HG02678 (cell line): ENCODE measurements at regions not wholly inside any gene's neighbourhood (a gene's known extent, or its start where the extent isn't known, plus 50 kb on each side); places are given as distances from the start of the nearest gene placed in this dataset.
"Not testable (repeated sequence)": the region's sequence is repeated elsewhere in the genome, so short reads cannot be mapped to it uniquely, and the experiment has no call there.

Source experiments
- ATAC-seq: cut with Tn5 transposase; IDR thresholded peaks from one replicate; pipeline ENCODE4 v1.9.1; 2021; ENCODE audit warnings: mild to moderate bottlenecking, moderate library complexity; ENCODE audit not compliant: unreplicated experiment

DNA sequence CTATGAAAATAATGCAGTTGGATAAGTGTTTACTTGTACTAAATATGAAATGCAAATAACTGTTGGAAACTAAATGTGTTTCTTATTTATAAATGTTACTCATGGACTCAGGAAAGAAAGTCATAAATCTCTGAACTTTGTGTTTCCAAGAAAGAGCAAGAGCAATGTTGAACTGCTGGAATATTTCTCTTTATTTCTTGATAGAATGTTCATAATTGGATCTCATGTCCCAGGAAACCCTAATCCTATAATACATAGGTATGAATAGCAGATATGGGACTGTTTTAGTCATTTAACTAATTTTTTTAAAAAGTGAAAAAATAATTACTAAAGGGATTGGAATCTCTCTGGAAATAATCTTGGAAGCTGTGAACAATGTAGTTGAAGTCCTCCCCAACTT lies 245.0 kb upstream of the ACTBL2 start:
- ATAC-seq, result no peak

DNA sequence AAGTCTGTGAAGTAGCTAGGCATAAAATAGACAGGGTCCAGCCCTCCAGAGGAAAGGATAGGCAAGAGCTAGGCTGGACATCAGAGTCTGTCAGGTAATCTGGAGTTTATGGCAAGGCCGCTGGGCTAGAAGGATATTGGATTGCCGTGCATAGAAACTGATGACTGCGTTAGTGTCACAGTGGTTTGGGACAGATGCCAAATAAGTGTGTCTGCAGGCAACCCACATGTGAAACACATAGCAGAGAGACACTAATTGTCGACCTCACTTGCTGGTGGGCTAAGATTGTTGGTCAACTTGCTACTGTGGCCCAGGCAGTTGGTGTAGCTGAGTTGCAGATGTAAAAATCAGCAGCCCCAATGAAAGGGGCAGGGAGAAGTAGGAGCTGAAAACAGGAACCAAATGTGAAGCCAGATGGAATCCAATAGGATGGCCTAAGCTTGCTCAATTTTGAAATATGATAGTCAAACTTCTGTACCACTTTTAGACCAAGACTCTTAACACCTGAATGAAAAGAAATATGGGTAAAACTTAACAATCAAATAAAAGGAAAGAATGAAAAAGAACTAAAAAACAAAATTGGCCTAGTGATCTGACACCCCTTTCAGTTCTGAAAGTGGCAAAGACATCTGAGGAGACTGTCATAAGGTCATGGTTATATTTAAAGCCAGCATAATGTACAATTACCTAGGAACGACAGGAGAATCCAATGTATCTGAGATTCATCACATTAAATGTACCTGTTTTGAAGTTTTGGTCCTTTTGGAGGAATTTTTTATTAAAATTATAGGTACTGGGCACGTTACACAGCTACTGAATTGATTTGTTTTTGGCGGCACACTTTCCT lies 243.3 kb upstream of the ACTBL2 start:
- ATAC-seq, result no peak

DNA sequence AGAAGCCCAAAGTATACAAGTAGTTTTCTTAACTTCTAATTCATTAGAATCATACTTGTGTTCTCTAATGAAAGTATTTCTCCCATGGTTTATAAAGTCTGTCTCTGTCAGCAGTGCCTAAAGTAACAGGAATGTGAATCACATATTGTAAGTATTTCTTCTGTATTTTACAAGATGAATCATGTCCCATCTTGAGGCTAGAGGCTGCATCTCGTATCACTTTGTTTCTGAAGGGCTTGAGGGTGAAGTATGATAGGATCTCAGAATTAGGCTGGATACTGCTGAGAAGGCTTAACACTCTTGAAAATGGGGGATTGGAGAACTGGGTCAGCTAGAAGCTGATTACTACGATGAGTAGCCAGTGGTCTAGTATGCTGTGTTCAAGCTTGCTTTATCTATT lies 242.2 kb upstream of the ACTBL2 start:
- ATAC-seq, result no peak

DNA sequence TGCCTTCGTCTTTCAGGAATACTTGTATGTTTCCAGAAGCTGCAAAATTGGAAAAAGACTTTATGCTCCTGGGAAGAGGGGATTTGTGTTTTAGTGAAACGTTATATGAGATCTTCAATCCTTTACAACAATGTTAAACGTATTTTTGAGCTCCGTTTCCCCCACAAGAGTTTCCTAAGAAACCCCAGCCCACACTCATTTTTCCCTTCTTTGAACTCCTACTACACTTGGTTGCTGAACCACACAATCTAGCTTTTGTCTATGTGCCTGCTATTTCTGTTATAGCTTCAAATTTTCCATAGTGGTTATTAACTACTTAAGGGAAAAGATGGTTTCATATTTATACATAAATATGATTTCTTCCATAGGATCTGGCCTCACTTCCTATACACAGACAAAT lies 238.6 kb upstream of the ACTBL2 start:
- ATAC-seq, result no peak

DNA sequence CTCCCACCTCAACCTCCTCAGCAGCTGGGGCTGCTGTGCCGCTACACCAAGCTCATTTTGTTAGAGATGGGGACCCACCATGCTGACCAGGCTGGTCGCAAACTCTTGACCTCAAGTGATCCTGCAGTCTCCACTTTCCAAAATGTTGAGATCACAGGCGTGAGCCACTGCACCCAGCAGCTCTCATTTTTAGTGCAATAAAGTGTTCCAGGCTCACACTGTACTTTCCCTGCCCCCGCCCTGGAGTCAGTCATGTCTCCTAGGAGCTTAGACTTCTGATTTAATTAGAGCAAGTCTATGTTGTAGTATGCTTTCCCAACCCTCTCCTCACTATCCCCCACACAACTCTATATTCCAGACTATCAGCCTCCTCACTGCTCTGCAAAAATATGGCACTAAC lies 238.0 kb upstream of the ACTBL2 start:
- no peak for ATAC-seq

DNA sequence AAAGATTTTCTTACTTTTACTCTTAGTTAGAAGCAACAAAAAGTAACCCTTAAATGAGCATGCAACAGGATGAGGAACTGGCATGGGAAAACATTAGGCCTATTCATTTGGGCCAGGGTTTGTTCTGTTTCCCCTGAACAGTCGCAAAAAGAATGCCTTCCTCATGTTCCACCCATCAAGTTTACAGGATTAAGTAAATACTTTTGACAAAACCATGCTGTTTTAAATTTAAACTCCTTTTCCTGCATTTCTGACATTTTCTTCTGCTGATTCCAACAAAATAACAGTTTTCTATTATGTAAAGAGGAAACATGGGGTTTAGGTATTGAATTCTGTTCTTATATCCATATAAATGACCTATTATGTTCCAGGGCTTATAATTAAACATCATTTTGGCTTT lies 236.6 kb upstream of the ACTBL2 start:
- ATAC-seq, result no peak

DNA sequence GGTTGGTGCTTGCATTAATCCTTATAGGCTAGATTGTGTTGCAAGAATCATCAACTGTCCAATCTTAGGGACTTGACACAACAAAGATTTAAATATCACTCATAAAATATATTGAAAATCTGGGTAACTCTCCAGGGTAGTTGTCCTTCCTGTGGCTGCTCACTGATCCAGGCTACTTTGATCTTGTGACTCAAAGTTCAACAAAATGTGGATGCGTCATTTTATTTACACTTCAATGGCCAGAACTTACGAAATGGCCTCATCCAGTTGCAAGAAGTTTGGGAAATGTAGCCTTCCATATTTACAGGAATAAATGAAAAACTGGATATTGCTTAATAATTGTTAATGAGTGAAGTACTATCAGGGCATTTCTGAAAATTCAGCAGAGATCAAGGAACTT lies 235.5 kb upstream of the ACTBL2 start:
- no peak for ATAC-seq

DNA sequence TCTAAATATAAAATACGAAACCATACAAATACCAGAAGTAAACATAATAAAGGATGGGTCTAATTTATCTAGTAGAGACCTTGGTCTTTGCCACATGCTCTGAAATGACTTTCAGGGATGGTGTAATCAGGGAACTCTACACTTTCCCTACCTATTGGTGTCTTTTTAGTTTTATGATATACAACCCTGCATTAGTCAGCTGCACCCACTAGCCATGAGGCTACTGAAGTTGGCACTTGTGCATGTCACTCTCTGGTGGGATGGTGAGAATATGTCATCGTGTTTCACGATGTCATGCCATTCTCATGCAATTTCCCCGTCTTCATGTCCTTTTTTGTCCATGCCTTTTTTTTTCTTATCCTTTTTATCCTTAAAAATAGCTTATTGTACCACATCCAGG lies 234.9 kb upstream of the ACTBL2 start:
- ATAC-seq, result no peak

DNA sequence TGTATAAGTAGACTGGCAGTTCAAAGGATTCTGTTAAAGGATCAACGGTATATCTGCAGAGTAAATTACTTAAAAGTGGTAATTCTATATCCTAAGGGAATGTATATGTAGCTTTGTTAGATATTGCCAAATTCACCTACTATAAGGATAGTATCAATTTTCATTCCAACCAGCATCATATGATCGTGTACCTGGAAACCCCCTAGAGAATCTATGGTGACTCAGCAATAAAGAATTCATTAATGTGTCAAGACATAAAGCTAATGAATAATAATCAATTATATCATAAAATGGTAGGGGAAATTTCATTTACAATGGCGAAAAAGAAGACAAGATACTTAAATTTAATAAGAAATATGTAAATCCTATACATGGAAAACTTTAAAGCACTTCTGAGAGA lies 234.1 kb upstream of the ACTBL2 start:
- no peak for ATAC-seq

DNA sequence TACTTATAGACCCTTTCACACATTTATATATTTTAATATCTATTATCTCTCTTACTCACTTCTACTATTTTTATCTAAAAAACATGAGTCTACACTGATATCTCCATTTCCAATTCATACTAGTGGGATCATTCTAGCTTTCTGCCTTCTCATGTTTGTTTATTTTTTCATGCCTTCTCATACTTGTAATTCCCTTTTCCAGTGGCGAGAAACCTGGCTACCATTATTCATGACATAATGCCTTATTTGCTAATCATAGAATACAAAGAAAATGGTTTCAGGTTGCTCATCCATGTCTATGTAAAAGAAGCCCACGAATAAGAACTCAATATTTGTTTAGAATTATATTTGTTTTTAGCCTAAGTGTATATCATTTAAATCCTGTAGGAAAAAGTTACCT lies 232.7 kb upstream of the ACTBL2 start:
- ATAC-seq, result no peak

DNA sequence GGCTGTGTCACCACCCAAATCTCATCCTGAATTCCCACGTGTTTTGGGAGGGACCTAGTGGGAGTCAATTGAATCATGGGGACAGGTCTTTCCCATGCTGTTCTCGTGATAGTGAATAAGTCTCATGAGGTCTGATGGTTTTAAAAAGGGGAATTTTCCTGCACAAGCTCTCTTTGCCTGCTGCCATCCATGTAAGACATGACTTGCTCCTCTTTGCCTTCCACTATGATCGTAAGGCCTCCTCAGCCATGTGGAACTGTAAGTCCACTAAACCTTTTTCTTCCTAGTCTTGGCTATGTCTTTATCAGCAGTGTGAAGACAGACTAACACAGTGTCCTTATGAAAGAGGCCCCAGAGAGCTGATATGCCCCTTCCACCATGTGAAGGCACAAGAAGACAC lies 230.9 kb upstream of the ACTBL2 start:
- ATAC-seq, result not testable (repeated sequence)

DNA sequence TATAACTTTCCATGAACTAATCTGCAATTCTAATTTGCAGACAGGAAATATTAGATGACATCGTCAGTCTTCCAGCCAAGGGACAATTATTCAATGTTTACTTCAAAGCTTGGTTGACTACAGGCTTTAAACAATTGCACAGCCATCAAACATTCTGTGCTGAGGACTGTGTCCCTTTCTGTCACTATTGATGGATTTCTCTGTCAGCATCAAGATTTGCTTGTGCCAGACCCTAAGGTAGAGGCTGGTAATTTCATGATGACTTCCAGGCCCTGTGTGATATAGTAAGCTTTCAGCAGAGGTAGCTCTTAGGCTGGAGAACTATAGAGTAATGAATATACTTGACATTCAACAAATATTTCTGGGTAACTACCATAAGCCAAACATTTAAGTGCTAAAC lies 229.3 kb upstream of the ACTBL2 start:
- no peak for ATAC-seq

DNA sequence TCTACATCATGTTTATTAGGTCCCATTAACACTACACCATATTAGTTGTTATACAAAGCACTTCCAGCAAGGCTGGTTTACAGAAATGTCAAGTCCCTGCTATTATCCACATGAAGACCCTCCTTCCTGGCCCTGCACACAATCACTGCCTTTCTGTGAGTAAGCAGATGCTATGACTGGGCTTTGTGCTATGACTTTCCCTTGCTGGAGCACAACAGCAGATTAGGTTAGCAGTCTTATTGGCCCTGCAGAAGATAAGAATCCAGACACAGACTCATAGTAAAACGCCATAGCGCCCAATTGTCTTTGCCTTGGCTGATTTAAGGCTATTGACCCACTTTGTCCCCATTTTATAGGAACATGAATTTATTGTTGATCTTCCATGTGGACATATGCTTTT lies 228.9 kb upstream of the ACTBL2 start:
- ATAC-seq, result no peak

DNA sequence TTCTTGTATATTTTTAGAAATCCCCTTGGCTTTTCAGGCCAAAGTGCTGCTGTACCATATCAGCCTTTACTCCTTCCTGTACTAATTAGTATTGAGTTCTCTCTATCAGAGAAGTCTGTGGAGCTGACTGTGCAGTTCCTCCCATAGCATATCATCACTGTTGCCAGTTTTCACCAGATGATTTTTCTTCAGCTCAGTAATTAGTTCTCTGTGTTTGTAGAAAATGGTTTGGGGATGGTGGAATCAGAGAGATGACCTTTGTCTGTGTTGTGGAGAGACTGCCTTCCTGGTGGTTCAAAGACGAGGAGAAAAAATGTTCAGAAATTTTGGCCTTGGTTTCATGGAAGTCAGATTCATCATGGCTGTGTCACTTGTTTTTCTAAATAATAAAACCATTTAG lies 227.5 kb upstream of the ACTBL2 start:
- no peak for ATAC-seq

DNA sequence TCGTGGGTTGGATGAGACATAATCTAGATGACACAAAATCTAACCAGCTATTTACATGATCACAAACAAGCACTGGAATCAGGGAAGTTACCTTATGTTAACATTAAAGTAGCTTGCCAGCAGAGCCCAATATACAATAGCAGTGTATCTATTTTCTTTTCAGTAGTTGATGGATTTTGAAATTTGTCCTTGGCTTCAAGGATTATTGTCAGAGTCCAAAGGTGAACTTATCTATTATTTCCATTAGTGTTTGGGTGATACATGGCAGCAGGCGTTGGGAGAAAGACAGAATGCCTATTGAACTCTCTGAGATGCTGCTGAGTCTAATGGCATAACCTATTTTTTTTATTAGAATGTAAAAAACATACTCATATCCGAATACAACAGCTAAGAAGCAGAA lies 223.2 kb upstream of the ACTBL2 start:
- ATAC-seq, result no peak

DNA sequence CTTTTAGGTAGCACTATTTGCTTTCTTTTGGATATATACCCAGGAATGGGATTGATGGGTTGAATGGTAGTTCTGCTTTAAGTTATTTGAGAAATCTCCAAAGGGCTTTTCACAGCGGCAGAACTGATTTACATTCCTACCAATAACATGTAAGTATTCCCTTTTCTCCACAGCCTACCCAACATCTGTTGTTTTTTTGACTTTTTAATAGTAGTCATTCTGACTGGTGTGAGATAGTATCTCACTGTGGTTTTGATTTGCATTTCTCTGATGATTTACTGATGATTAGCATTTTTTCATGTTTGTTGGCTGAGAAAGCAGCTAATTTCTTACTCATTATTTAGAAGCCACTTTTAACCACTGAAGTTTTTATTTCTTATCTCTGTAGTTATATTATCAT lies 221.1 kb upstream of the ACTBL2 start:
- no peak for ATAC-seq

DNA sequence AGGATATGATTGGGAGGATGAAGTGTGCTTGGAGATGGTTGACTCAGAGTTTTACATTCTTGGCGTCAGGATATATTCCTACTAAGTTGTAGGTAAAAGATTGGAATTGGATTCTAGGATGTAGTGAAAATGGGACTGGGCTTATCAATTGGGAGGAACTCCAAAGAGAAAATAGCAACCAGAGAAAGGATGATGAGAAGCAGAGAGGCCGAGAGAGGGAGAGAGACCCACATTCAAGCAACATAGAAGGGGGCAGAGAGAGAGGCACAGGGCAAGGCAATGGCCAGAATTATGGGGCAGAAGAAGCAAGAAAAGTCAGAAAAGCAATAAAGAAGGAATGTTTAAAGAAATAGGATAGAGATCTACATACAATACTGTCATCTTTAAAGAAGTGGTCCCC lies 217.9 kb upstream of the ACTBL2 start:
- no peak for ATAC-seq

DNA sequence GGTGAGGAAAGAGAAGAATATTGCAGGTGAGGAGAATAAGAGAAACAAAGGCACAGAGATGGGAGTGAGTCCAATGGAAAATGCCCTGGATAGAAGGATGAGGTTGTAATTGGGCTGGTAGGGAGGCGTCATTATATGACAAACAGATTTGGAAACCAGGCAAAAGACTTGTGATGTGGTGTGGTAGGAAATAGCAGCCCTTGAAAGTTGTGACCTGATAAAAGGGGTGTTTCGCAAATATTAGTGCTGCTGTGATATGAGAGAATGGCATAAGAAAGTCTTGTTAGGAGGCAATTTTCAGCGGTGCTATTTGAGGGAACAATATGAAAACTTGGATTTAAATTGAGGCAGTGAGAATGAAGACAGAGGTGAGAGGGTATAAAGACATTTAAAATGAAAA lies 217.5 kb upstream of the ACTBL2 start:
- no peak for ATAC-seq

DNA sequence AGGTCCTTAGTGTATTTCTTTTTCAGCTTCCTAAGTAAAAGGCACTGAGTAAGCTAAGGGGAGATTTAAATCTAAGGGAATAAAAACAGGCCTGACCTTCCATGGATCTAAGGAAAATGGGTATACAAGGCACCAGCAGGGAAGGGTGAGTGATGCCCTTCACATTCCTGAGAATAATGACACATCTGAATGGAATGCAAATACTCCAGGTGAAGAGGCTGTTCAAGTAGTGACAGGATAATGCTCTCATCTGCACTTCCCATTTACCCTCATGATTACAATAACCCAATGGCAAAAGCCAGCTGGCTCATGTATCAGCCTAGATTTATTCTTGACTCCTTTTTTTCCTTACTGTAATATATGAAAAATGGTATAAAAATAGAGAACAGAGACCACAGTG lies 216.2 kb upstream of the ACTBL2 start:
- ATAC-seq, result no peak

DNA sequence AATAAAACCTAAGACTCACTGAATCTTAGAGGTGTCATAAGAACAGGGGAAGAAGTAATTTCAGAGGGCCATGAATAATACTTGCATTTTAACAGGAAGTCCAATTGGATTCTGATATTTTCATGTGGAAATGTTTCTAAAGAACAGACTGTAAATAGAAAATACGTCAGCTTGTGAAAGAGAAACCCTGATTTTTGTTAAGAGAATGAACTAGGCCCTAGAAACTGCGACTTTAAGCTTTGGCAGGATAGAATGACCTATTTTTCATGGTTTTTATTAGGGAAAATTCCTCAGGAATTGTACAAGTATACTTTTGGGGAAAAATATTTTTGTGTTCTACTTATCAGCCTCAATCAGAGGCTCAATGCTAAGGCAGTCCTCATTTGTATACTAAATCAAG lies 215.5 kb upstream of the ACTBL2 start:
- ATAC-seq, result no peak

DNA sequence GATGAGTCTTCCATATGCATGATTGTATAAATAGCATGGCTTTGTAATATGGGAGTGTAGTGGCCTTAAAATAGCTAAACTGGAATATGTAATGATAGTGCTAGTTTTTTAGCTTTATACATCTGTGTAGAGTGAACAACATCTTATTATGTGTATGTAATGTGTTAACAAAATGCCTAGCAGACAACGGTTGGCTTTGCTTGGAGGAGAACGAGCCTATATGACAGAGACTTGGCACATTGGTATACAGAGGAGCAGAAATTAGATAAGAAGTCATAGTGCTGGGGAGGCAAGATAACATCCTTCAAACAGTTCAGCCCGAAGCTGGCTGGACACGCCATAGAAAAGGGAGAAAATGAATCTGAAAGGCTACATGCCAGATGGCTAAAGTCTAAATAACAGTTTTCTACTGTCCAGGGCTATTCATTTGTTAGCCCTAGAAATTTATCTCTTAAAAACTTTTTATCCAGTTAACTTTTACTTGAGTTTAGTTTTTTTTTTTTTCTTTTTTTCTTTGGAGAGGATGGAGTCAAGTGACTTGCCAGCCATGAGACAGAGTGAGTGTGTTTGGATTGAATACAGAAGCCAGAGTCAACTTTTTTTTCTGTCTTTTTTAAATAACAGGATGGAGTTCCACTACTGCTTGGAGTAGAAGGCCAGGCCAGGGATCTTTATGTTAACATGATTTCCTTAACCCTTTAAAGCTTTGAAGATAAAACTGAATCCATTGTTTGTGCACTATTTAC lies 214.4 kb upstream of the ACTBL2 start:
- no peak for ATAC-seq

DNA sequence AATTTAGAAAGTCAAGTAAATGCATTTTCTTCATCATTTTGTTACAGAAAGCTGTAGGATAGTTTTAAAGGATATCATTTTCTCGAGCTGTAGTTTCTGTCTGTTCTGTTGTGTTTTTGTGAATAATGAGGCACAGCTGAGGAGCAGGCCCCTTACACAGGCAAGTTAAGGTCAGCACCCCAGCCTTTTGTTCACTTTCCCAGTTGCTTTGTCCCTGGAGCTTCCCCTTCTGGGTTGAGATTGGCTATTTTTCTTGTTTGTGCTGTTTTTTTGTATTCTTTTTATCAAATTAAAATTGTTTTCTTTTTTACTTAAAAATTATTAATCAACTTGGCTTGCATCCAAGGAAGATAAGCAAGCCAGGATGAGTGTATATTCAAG lies 213.8 kb upstream of the ACTBL2 start:
- ATAC-seq, result no peak
